Hepatocyte (in vitro differentiated cells): ENCODE measurements at regions not wholly inside any gene's neighbourhood (a gene's known extent, or its start where the extent isn't known, plus 50 kb on each side); places are given as distances from the start of the nearest gene placed in this dataset.

Experiments used
- DNase-seq: peaks from one replicate; pipeline ENCODE4 v3.0.0-alpha.2; 2016; ENCODE audit warnings: low spot score
- H2AFZ ChIP-seq: fragments of 200-600 bp; sonication (generic); 2 replicates; pipeline ENCODE4 v1.6.0; 2016; ENCODE audit warnings: antibody characterized with exemption, mild to moderate bottlenecking
- H3K27ac ChIP-seq: fragments of 200-600 bp; sonication (generic); 2 replicates; pipeline ENCODE4 v1.5.1; 2016; ENCODE audit warnings: mild to moderate bottlenecking
- H3K27me3 ChIP-seq: fragments of 200-600 bp; sonication (generic); 2 replicates; pipeline ENCODE4 v1.6.1; 2016
- H3K36me3 ChIP-seq: fragments of 200-600 bp; sonication (generic); replicated peaks from 2 replicates; pipeline ENCODE4 v1.5.1; 2016; ENCODE audit warnings: low read depth; ENCODE audit not compliant: insufficient read depth
- H3K4me1 ChIP-seq: fragments of 200-600 bp; sonication (generic); 2 replicates; pipeline ENCODE4 v1.5.1; 2016; ENCODE audit warnings: mild to moderate bottlenecking, moderate library complexity; ENCODE audit not compliant: insufficient read depth
- H3K4me2 ChIP-seq: fragments of 200-600 bp; sonication (generic); 2 replicates; pipeline ENCODE4 v1.6.0; 2016
- H3K4me3 ChIP-seq: fragments of 200-600 bp; sonication (generic); 2 replicates; pipeline ENCODE4 v1.5.1; 2016; ENCODE audit warnings: mild to moderate bottlenecking
- H3K79me2 ChIP-seq: fragments of 200-600 bp; sonication (generic); 2 replicates; pipeline ENCODE4 v1.6.0; 2017; ENCODE audit warnings: mild to moderate bottlenecking
- H3K9me2 ChIP-seq: fragments of 200-600 bp; sonication (generic); replicated peaks from 2 replicates; pipeline ENCODE4 v1.6.0; 2017; ENCODE audit warnings: mild to moderate bottlenecking; ENCODE audit not compliant: insufficient read depth
- H3K9me3 ChIP-seq: fragments of 200-600 bp; sonication (generic); 2 replicates; pipeline ENCODE4 v1.5.1; 2016; ENCODE audit warnings: low read depth, mild to moderate bottlenecking
- H4K20me1 ChIP-seq: fragments of 200-600 bp; sonication (generic); 2 replicates; pipeline ENCODE4 v1.6.0; 2016; ENCODE audit warnings: mild to moderate bottlenecking; ENCODE audit not compliant: insufficient read depth, poor library complexity, severe bottlenecking
- EZH2 ChIP-seq: fragments of 200-600 bp; sonication (generic); IDR thresholded peaks from 2 replicates; pipeline ENCODE4 v1.6.1; 2016; ENCODE audit warnings: antibody characterized with exemption, mild to moderate bottlenecking, borderline replicate concordance
- EZH2phosphoT487 ChIP-seq: fragments of 200-600 bp; sonication (generic); IDR thresholded peaks from one replicate; pipeline ENCODE4 v1.6.1; 2018; ENCODE audit warnings: antibody characterized with exemption, mild to moderate bottlenecking, low read depth, moderate library complexity; ENCODE audit not compliant: unreplicated experiment, severe bottlenecking
- WGBS: methylation state at CpG from one replicate; pipeline ENCODE4 v1.1.6; 2016; ENCODE audit warnings: low lambda C conversion rate; ENCODE audit errors: missing lambda C conversion rate; 5-methylcytosine and 5-hydroxymethylcytosine counted together
- TF ChIP-seq, protein P1 (sequence below): fragments of 200-600 bp; sonication (generic); IDR thresholded peaks from 2 replicates; pipeline ENCODE4 v1.5.1; 2016; ENCODE audit warnings: antibody characterized with exemption, mild to moderate bottlenecking; ENCODE audit not compliant: poor library complexity

GRCh38 chr15:95825208-95825607 is 505.3 kb upstream of the NR2F2 start:
- Histone ChIP-seq H3K4me2 (peak overlapping the region; percentile 6), H3K9me3 (no peaks in the 10 kb centered on the region), H3K4me1 (peaks cover 5% of the 10 kb centered on the region), H3K36me3 (no peaks in the 10 kb centered on the region), H4K20me1 (no peaks in the 10 kb centered on the region), H3K27me3 (no peaks in the 10 kb centered on the region), H3K4me3 (no peak overlapping the region), H3K9me2 (no peaks in the 10 kb centered on the region), H3K79me2 (no peaks in the 10 kb centered on the region), H3K27ac (no peak overlapping the region), H2AFZ (no peak overlapping the region)
- TF ChIP-seq EZH2phosphoT487: no peak
- no peak for TF ChIP-seq EZH2
- TF ChIP-seq, protein P1, sequence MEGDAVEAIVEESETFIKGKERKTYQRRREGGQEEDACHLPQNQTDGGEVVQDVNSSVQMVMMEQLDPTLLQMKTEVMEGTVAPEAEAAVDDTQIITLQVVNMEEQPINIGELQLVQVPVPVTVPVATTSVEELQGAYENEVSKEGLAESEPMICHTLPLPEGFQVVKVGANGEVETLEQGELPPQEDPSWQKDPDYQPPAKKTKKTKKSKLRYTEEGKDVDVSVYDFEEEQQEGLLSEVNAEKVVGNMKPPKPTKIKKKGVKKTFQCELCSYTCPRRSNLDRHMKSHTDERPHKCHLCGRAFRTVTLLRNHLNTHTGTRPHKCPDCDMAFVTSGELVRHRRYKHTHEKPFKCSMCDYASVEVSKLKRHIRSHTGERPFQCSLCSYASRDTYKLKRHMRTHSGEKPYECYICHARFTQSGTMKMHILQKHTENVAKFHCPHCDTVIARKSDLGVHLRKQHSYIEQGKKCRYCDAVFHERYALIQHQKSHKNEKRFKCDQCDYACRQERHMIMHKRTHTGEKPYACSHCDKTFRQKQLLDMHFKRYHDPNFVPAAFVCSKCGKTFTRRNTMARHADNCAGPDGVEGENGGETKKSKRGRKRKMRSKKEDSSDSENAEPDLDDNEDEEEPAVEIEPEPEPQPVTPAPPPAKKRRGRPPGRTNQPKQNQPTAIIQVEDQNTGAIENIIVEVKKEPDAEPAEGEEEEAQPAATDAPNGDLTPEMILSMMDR: no peak
- no peak for DNase-seq
- 80% methylated on average over 2 of the region's 2 CpGs for WGBS

- Histone ChIP-seq H3K4me3 (no peak overlapping the region), H4K20me1 (no peaks in the 10 kb centered on the region), H3K36me3 (no peaks in the 10 kb centered on the region), H3K4me2 (peak overlapping the region; percentile 6), H3K4me1 (peaks cover 5% of the 10 kb centered on the region), H3K79me2 (no peaks in the 10 kb centered on the region), H2AFZ (no peak overlapping the region), H3K9me3 (no peaks in the 10 kb centered on the region), H3K9me2 (no peaks in the 10 kb centered on the region), H3K27me3 (no peaks in the 10 kb centered on the region), H3K27ac (no peak overlapping the region)
- DNase-seq: no peak
- WGBS: 32% methylated on average over 8 of the region's 8 CpGs
- TF ChIP-seq, protein P1: no peak
- TF ChIP-seq EZH2phosphoT487 (no peak), EZH2 (no peak)
Measured at GRCh38 chr15:95825671-95826411, 504.7 kb upstream of the NR2F2 start.

- H3K9me2 ChIP-seq: no peaks in the 10 kb centered on the region
- H2AFZ ChIP-seq: no peak overlapping the region
- WGBS: 86% methylated on average over 8 of the region's 8 CpGs
- no peaks in the 10 kb centered on the region for H3K27me3 ChIP-seq
- no peaks in the 10 kb centered on the region for H3K79me2 ChIP-seq
- no peaks in the 10 kb centered on the region for H4K20me1 ChIP-seq
- no peak overlapping the region for H3K4me2 ChIP-seq
- peak; percentile 17 for DNase-seq
- H3K9me3 ChIP-seq: no peaks in the 10 kb centered on the region
- peaks cover 5% of the 10 kb centered on the region for H3K4me1 ChIP-seq
- no peak overlapping the region for H3K4me3 ChIP-seq
- no peaks in the 10 kb centered on the region for H3K36me3 ChIP-seq
- TF ChIP-seq, protein P1: peak; percentile 21
- TF ChIP-seq EZH2: no peak
- no peak overlapping the region for H3K27ac ChIP-seq
Measured at GRCh38 chr15:95826412-95827195, 503.9 kb upstream of the NR2F2 start.
